GM23338 (cell line): ENCODE measurements at regions not wholly inside any gene's neighbourhood (a gene's known extent, or its start where the extent isn't known, plus 50 kb on each side); places are given as distances from the start of the nearest gene placed in this dataset.

Source experiments
- ATAC-seq: fragments of 200-7000 bp; cut with Tn5 transposase; 3 replicates; pipeline ENCODE4 v1.9.1; 2020
- DNase-seq: peaks from one replicate; pipeline ENCODE4 v3.0.0-alpha.2; 2015; ENCODE audit warnings: low spot score
- H2AFZ ChIP-seq: fragments of 200-600 bp; sonication (generic); 2 replicates; pipeline ENCODE4 v1.8.0; 2016; ENCODE audit warnings: antibody characterized with exemption, mild to moderate bottlenecking, moderate library complexity
- H3F3A ChIP-seq: fragments of 200-600 bp; sonication (generic); replicated peaks from 2 replicates; pipeline ENCODE4 v1.8.0; 2017; ENCODE audit warnings: antibody characterized with exemption, mixed run types, low read depth
- H3K27ac ChIP-seq: fragments of 200-600 bp; sonication (generic); 2 replicates; pipeline ENCODE4 v1.6.1; 2016; ENCODE audit warnings: low read depth
- H3K27me3 ChIP-seq: fragments of 200-600 bp; sonication (generic); 2 replicates; pipeline ENCODE4 v1.8.0; 2016; ENCODE audit warnings: mild to moderate bottlenecking, mixed run types, moderate library complexity; ENCODE audit not compliant: insufficient read depth
- H3K36me3 ChIP-seq: fragments of 200-600 bp; sonication (generic); 2 replicates; pipeline ENCODE4 v1.8.0; 2016; ENCODE audit warnings: mild to moderate bottlenecking; ENCODE audit not compliant: insufficient read depth
- H3K4me1 ChIP-seq: fragments of 200-600 bp; sonication (generic); 2 replicates; pipeline ENCODE4 v1.8.0; 2016; ENCODE audit warnings: mild to moderate bottlenecking, moderate library complexity; ENCODE audit not compliant: insufficient read depth
- H3K4me2 ChIP-seq: fragments of 200-600 bp; sonication (generic); 2 replicates; pipeline ENCODE4 v1.7.1; 2017; ENCODE audit warnings: mixed run types
- H3K4me3 ChIP-seq: fragments of 200-600 bp; sonication (generic); 2 replicates; pipeline ENCODE4 v1.6.1; 2016; ENCODE audit warnings: mixed run types
- H3K79me2 ChIP-seq: fragments of 200-600 bp; sonication (generic); replicated peaks from 2 replicates; pipeline ENCODE4 v1.8.0; 2017; ENCODE audit warnings: mild to moderate bottlenecking; ENCODE audit not compliant: insufficient read depth
- H3K9me2 ChIP-seq: fragments of 200-600 bp; sonication (generic); 2 replicates; pipeline ENCODE4 v1.8.0; 2017; ENCODE audit not compliant: insufficient read depth
- H4K20me1 ChIP-seq: fragments of 200-600 bp; sonication (generic); replicated peaks from 2 replicates; pipeline ENCODE4 v1.8.0; 2017; ENCODE audit warnings: mild to moderate bottlenecking; ENCODE audit not compliant: insufficient read depth
- H3K27ac Mint-ChIP-seq: 2 replicates; pipeline ENCODE4 v1.8.0; 2020; ENCODE audit warnings: inconsistent platforms, mild to moderate bottlenecking, moderate library complexity, mixed read lengths
- H3K27me3 Mint-ChIP-seq: 3 replicates; pipeline ENCODE4 v1.8.0; 2022; ENCODE audit warnings: low read depth, mild to moderate bottlenecking, moderate library complexity, mixed read lengths, inconsistent platforms; ENCODE audit not compliant: insufficient read depth, poor library complexity
- H3K36me3 Mint-ChIP-seq: 3 replicates; pipeline ENCODE4 v1.8.0; 2021; ENCODE audit warnings: low read depth, mild to moderate bottlenecking, inconsistent platforms, moderate library complexity, mixed read lengths
- H3K4me1 Mint-ChIP-seq: 3 replicates; pipeline ENCODE4 v1.8.0; 2020; ENCODE audit warnings: mild to moderate bottlenecking, inconsistent platforms, mixed read lengths
- H3K4me3 Mint-ChIP-seq: 3 replicates; pipeline ENCODE4 v1.8.0; 2021; ENCODE audit warnings: moderate library complexity, mild to moderate bottlenecking, inconsistent platforms, mixed read lengths
- H3K9me3 Mint-ChIP-seq: 3 replicates; pipeline ENCODE4 v1.8.0; 2020; ENCODE audit warnings: moderate library complexity, mild to moderate bottlenecking, inconsistent platforms, mixed read lengths
- CREB1 ChIP-seq: fragments of 250-450 bp; sonication (Bioruptor Pico); IDR thresholded peaks from 2 replicates; pipeline ENCODE4 v1.5.0; 2020; ENCODE audit warnings: low read depth, mild to moderate bottlenecking, moderate library complexity
- CTCF ChIP-seq, 2 experiments: fragments of 200-600 bp in 1 of 2; sonication (generic) in 1 of 2; conservative IDR thresholded peaks; 2 replicates each; pipeline versions ENCODE4 v1.5.1 to v1.6.1; 2016 to 2017; ENCODE audit warnings: antibody characterized with exemption in 2 of 2, low read depth in 2 of 2, mild to moderate bottlenecking in 2 of 2, moderate library complexity in 1 of 2
- EZH2 ChIP-seq: fragments of 200-600 bp; sonication (generic); IDR thresholded peaks from one replicate; pipeline ENCODE4 v1.8.0; 2017; ENCODE audit warnings: antibody characterized with exemption, mild to moderate bottlenecking, low read depth; ENCODE audit not compliant: unreplicated experiment
- EZH2phosphoT487 ChIP-seq: fragments of 200-600 bp; sonication (generic); IDR thresholded peaks from one replicate; pipeline ENCODE4 v1.8.1; 2018; ENCODE audit warnings: antibody characterized with exemption; ENCODE audit not compliant: unreplicated experiment
- JUNB ChIP-seq: IDR thresholded peaks from one replicate; pipeline ENCODE4 v1.6.1; 2016; ENCODE audit warnings: antibody characterized with exemption; ENCODE audit not compliant: unreplicated experiment
- NANOG ChIP-seq: IDR thresholded peaks from 2 replicates; pipeline ENCODE4 v1.6.1; 2016; ENCODE audit warnings: antibody characterized with exemption, borderline replicate concordance
- POLR2AphosphoS5 ChIP-seq: IDR thresholded peaks from 2 replicates; pipeline ENCODE4 v1.6.1; 2016; ENCODE audit warnings: antibody characterized with exemption, low read depth
- STAT1 ChIP-seq: IDR thresholded peaks from one replicate; pipeline ENCODE4 v1.6.1; 2016; ENCODE audit warnings: antibody characterized with exemption; ENCODE audit not compliant: unreplicated experiment
- ZNF114 ChIP-seq: fragments of 250-450 bp; sonication (Bioruptor Pico); IDR thresholded peaks from 2 replicates; pipeline ENCODE4 v1.5.0; 2020; ENCODE audit warnings: mild to moderate bottlenecking, moderate library complexity
- ZNF331 ChIP-seq: fragments of 250-450 bp; sonication (Bioruptor Pico); IDR thresholded peaks from 2 replicates; pipeline ENCODE4 v1.5.0; 2020; ENCODE audit warnings: low read depth, mild to moderate bottlenecking, moderate library complexity
- TF ChIP-seq, protein P1 (sequence below): IDR thresholded peaks from one replicate; pipeline ENCODE4 v1.6.1; 2018; ENCODE audit warnings: antibody characterized with exemption; ENCODE audit not compliant: unreplicated experiment
- TF ChIP-seq, protein P2 (sequence below): IDR thresholded peaks from 2 replicates; pipeline ENCODE4 v1.6.1; 2016; ENCODE audit warnings: antibody characterized with exemption
- TF ChIP-seq, protein P3 (sequence below): fragments of 250-450 bp; sonication (Bioruptor Pico); IDR thresholded peaks from 2 replicates; pipeline ENCODE4 v1.5.0; 2020; ENCODE audit warnings: mild to moderate bottlenecking, moderate library complexity

GRCh38 chr12:116474899-116475298 lies 84.3 kb upstream of the MAP1LC3B2 start:
- Histone ChIP-seq H3K27ac (no peak overlapping the region), H3K4me2 (no peak overlapping the region), H3K4me1 (no peaks in the 10 kb centered on the region), H3K79me2 (no peaks in the 10 kb centered on the region), H2AFZ (no peak overlapping the region), H4K20me1 (no peaks in the 10 kb centered on the region), H3K36me3 (no peaks in the 10 kb centered on the region; the same call in 1 of the 2 replicates), H3K27me3 (no peaks in the 10 kb centered on the region), H3K9me2 (0 out of 2 replicates have a peak, but pooled peaks cover 3% of the 10 kb centered on the region), H3K4me3 (no peak overlapping the region), H3F3A (no peaks in the 10 kb centered on the region)
- H3K27me3 Mint-ChIP-seq = peaks cover 2% of the 10 kb centered on the region
- no peak for ATAC-seq
- H3K27ac Mint-ChIP-seq = no peak overlapping the region
- TF ChIP-seq, protein P1, sequence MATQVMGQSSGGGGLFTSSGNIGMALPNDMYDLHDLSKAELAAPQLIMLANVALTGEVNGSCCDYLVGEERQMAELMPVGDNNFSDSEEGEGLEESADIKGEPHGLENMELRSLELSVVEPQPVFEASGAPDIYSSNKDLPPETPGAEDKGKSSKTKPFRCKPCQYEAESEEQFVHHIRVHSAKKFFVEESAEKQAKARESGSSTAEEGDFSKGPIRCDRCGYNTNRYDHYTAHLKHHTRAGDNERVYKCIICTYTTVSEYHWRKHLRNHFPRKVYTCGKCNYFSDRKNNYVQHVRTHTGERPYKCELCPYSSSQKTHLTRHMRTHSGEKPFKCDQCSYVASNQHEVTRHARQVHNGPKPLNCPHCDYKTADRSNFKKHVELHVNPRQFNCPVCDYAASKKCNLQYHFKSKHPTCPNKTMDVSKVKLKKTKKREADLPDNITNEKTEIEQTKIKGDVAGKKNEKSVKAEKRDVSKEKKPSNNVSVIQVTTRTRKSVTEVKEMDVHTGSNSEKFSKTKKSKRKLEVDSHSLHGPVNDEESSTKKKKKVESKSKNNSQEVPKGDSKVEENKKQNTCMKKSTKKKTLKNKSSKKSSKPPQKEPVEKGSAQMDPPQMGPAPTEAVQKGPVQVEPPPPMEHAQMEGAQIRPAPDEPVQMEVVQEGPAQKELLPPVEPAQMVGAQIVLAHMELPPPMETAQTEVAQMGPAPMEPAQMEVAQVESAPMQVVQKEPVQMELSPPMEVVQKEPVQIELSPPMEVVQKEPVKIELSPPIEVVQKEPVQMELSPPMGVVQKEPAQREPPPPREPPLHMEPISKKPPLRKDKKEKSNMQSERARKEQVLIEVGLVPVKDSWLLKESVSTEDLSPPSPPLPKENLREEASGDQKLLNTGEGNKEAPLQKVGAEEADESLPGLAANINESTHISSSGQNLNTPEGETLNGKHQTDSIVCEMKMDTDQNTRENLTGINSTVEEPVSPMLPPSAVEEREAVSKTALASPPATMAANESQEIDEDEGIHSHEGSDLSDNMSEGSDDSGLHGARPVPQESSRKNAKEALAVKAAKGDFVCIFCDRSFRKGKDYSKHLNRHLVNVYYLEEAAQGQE = no peak
- no peak for TF ChIP-seq ZNF331 (CRISPR knock-in tag)
- TF ChIP-seq POLR2AphosphoS5 = no peak
- TF ChIP-seq CTCF (conservative IDR thresholded peaks at IDR 0.05; ENCODE audit: low read depth in 2 of 2) = no peak
- TF ChIP-seq, protein P2, sequence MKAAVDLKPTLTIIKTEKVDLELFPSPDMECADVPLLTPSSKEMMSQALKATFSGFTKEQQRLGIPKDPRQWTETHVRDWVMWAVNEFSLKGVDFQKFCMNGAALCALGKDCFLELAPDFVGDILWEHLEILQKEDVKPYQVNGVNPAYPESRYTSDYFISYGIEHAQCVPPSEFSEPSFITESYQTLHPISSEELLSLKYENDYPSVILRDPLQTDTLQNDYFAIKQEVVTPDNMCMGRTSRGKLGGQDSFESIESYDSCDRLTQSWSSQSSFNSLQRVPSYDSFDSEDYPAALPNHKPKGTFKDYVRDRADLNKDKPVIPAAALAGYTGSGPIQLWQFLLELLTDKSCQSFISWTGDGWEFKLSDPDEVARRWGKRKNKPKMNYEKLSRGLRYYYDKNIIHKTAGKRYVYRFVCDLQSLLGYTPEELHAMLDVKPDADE = no peak
- no peak for TF ChIP-seq JUNB
- no peak for TF ChIP-seq EZH2phosphoT487
- TF ChIP-seq STAT1 = no peak
- TF ChIP-seq, protein P3, sequence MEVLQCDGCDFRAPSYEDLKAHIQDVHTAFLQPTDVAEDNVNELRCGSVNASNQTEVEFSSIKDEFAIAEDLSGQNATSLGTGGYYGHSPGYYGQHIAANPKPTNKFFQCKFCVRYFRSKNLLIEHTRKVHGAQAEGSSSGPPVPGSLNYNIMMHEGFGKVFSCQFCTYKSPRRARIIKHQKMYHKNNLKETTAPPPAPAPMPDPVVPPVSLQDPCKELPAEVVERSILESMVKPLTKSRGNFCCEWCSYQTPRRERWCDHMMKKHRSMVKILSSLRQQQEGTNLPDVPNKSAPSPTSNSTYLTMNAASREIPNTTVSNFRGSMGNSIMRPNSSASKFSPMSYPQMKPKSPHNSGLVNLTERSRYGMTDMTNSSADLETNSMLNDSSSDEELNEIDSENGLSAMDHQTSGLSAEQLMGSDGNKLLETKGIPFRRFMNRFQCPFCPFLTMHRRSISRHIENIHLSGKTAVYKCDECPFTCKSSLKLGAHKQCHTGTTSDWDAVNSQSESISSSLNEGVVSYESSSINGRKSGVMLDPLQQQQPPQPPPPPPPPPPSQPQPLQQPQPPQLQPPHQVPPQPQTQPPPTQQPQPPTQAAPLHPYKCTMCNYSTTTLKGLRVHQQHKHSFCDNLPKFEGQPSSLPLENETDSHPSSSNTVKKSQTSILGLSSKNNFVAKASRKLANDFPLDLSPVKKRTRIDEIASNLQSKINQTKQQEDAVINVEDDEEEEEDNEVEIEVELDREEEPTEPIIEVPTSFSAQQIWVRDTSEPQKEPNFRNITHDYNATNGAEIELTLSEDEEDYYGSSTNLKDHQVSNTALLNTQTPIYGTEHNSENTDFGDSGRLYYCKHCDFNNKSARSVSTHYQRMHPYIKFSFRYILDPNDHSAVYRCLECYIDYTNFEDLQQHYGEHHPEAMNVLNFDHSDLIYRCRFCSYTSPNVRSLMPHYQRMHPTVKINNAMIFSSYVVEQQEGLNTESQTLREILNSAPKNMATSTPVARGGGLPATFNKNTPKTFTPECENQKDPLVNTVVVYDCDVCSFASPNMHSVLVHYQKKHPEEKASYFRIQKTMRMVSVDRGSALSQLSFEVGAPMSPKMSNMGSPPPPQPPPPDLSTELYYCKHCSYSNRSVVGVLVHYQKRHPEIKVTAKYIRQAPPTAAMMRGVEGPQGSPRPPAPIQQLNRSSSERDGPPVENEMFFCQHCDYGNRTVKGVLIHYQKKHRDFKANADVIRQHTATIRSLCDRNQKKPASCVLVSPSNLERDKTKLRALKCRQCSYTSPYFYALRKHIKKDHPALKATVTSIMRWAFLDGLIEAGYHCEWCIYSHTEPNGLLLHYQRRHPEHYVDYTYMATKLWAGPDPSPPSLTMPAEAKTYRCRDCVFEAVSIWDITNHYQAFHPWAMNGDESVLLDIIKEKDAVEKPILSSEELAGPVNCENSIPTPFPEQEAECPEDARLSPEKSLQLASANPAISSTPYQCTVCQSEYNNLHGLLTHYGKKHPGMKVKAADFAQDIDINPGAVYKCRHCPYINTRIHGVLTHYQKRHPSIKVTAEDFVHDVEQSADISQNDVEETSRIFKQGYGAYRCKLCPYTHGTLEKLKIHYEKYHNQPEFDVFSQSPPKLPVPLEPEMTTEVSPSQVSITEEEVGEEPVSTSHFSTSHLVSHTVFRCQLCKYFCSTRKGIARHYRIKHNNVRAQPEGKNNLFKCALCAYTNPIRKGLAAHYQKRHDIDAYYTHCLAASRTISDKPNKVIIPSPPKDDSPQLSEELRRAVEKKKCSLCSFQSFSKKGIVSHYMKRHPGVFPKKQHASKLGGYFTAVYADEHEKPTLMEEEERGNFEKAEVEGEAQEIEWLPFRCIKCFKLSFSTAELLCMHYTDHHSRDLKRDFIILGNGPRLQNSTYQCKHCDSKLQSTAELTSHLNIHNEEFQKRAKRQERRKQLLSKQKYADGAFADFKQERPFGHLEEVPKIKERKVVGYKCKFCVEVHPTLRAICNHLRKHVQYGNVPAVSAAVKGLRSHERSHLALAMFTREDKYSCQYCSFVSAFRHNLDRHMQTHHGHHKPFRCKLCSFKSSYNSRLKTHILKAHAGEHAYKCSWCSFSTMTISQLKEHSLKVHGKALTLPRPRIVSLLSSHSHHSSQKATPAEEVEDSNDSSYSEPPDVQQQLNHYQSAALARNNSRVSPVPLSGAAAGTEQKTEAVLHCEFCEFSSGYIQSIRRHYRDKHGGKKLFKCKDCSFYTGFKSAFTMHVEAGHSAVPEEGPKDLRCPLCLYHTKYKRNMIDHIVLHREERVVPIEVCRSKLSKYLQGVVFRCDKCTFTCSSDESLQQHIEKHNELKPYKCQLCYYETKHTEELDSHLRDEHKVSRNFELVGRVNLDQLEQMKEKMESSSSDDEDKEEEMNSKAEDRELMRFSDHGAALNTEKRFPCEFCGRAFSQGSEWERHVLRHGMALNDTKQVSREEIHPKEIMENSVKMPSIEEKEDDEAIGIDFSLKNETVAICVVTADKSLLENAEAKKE = no peak
- TF ChIP-seq NANOG = no peak
- no peak for TF ChIP-seq CREB1 (CRISPR knock-in tag)
- no peak for TF ChIP-seq EZH2
- TF ChIP-seq ZNF114 (CRISPR knock-in tag) = no peak
- no peak for DNase-seq
- H3K36me3 Mint-ChIP-seq = peaks cover 13% of the 10 kb centered on the region
- peaks cover 40% of the 10 kb centered on the region for H3K9me3 Mint-ChIP-seq
- no peaks in the 10 kb centered on the region; the same call in 2 of the 3 replicates for H3K4me1 Mint-ChIP-seq
- H3K4me3 Mint-ChIP-seq = no peak overlapping the region
